ENCODE measurements at regions not wholly inside any gene's neighbourhood (a gene's known extent, or its start where the extent isn't known, plus 50 kb on each side); places are given as distances from the start of the nearest gene placed in this dataset.

- DNase-seq: no peak
Observed at GRCh38 chr2:509888-510287, 167.3 kb downstream of the TMEM18 start.

DNA sequence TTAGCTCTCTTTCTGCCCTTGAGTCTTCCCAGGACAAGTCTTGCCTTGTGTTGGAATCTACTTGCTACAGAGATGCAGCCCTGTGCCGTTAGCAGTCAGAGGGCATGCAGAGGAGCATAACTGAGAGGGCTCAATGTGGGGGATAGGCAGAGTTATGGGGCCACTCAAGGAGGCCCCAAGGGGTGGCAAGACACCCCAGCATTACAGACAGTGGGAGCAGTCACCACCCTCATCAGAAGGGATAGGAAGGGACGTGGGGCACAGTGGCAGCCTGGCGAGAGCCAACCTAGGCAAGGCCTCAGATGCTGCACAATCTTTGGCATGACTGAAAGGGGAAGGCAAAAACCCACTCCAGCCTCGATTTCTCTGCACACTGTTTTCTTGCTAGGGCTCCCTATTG, 169.1 kb downstream of the TMEM18 start:
- DNase-seq: no peak

DNA sequence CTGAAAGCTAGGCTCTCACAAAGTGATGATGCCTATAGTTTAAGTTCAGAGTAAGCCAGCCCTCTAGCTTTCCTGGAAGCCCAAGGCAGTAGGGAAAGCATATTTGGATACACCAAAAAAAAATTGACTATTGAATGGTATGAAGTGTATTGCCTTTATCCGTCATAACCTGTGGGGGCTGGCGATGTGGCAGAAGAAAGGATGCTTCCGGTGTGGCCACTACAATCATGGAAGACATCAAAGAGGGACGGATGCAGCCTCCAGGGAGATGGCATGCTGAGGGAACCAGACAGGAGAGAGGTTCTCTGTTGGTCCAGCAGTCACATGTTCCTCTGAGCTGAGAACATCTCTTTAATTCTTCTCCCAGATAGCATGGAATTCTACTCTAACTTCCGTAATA, 170.3 kb downstream of the TMEM18 start:
- no peak for DNase-seq

DNA sequence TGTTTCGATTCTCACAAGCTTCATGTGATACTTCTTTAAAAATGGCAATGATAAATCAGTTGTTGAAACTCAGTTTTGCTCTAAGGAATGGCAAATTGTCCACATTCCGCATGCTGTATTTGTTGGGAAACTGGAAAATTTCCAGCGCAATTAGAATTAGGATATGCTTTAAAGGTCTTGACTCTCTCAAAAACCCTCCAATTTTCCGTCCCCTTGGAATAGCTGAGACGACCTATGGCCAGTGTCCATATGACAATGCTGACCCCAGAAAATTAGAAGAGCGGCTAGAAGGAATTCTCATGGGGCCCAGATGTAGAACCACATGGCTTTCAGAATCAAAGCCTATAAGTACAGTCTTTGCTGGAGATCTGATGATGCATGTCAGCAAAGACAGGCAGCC, 170.8 kb downstream of the TMEM18 start:
- no peak for DNase-seq

- no peak for DNase-seq
Observed at GRCh38 chr2:505941-506340, 171.3 kb downstream of the TMEM18 start.

GRCh38 chr2:503288-503999, 173.8 kb downstream of the TMEM18 start:
- no peak for DNase-seq

DNA sequence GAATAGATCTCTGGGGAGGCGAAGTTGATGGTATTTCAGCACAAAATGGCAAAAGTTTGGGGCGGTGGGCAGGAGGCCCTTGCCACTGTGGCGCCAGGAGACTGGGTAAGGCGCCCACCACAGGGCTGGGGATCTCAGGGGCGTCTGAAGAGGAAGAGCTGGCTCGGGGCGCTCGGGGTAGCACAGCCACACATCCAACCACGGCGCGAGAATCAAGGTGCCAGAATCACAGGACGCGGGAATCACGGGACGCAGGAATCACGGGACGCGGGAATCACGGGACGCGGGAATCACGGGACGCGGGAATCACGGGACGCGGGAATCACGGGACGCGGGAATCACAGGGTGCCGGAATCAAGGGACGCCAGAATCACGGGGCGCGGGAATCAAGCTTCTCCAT, 174.4 kb downstream of the TMEM18 start:
- no peak for DNase-seq

- no peak for DNase-seq
Observed at GRCh38 chr2:501667-502066, 175.5 kb downstream of the TMEM18 start.

GRCh38 chr2:501130-501529, 176.1 kb downstream of the TMEM18 start:
- DNase-seq: no peak

DNA sequence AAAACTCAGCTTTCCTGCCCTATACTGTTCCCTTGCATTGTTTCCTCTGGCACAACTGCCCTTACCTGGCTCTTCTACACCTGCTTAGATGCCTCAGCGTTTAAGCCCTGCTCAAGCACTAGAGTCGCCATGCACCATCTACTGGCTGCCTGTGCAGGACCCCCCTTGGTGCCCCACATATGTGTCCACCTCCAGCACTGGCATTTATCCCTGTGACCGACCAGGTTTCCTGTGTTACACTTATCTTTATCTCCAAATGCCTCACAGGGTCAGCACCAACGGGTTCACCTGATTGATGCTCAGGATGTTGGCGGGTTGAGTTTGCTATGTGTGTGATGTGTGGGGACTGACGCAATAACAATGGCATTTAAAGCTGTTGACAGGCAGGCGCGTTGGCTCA, 177.5 kb downstream of the TMEM18 start:
- DNase-seq: no peak

DNA sequence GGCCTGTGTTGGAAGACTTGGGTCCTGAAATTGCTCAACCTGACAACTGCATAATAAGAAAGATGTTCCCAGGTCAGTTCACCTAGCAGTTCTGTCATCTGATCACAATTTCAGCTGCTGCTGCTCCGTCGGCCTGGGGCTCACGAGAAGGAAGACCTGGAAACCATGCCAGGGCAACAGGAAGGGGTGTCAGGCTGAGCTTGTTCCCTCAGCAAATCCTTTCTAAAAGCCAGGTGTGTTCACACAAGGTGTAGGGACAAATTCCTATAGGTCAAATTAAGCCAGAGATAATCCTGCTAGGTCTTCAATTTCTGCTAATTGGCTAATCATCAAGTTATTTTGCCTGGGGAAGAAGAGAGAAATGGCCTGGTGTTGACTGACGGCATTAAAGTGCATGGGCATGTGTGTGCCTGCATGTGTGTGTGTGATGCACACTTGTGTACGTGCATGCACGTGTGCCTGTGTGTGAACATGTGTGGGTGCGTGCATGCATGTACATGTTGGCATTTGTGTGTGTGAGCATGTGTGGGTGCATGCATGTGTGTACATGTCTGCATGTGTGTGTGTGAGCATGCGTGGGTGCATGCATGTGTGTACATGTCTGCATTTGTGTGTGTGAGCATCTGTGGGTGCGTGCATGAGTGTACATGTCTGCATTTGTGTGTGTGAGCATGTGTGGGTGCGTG, 178.6 kb downstream of the TMEM18 start:
- DNase-seq: no peak

- DNase-seq: no peak
Observed at GRCh38 chr2:497770-498492, 179.3 kb downstream of the TMEM18 start.

DNA sequence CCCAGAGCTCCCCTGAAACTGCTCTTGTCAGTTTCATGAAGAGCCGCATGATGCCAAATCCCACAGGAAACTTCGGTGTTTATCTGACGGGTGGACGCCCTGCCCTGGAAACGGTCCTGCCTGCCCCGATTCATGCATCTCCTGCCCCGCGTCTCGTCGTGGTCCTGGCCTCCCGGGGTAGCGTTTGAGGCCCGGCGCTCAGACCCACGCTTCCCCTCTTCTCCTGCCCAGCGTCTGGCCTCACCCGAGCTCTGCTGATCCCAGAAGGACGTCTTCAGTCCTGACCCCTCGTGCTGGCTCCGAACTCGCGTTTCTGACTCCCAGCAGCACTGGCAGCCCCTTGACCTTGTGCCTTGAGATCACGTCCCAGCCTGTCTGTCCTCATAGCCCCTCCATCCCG, 180.5 kb downstream of the TMEM18 start:
- no peak for DNase-seq

DNA sequence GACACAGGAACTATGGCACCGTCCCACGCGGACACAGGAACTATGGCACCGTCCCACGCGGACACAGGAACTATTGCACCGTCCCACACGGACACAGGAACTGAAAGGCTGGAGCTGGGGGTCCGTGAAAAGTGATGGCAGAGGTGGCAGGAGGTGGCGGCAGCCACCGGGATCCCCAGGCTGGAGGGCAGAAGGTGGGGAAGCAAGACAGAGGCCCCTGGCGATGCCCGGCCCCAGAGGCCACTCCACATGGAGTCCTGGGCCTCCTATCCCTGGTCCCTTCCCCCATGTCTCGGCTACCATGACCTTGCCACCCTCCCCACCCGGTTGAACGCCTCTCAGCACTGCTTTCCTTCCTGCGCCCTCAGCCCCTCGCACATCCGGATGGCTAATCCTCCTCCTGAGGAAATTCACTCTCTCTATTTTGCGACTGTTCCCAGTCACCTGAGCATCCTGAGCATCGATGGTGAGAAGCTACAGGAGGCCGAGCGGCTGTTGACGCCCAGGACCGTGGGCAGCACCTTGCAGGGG, 181.4 kb downstream of the TMEM18 start:
- no peak for DNase-seq

- DNase-seq: no peak
Observed at GRCh38 chr2:494853-495252, 182.4 kb downstream of the TMEM18 start.

DNA sequence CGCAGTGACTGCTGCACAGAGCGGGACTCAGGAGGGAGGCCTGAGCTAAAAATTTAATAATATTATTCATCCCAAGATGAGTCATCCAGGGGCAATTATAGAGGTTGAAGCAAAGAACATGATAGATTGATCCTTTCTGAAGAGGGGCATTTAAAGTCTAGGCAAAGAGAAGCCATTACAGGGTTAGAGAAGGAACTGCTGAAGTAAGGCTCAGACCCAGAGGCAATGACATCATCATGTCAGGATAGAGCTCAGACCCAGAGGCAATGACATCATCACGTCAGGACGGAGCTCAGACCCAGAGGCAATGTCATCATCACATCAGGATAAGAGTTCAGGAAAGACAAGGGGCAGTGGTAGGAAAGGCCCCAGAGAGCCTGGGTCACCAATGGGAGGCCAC, 184.0 kb downstream of the TMEM18 start:
- no peak for DNase-seq

GRCh38 chr2:492178-492577, 185.0 kb downstream of the TMEM18 start:
- no peak for DNase-seq

DNA sequence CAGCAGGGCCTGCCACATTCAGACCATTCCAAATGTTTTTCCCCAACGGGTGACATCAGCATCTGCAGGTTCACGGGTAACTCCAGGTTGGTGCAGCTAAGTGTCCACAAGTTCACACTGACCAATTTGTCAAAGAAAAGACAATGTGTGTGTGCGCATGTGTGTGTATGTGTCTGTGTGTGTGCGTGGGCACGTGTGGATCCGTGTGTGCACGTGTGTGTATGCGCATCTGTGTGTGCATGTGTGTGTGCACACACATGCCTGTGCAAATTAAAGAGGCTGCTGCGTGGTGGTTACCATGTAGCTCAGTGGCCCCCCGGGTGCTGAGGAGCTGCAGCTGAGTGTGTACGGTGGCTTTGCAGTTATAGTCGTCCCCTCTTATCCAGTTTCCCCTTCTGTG, 187.4 kb downstream of the TMEM18 start:
- DNase-seq: no peak

GRCh38 chr2:489084-489483, 188.1 kb downstream of the TMEM18 start:
- no peak for DNase-seq

DNA sequence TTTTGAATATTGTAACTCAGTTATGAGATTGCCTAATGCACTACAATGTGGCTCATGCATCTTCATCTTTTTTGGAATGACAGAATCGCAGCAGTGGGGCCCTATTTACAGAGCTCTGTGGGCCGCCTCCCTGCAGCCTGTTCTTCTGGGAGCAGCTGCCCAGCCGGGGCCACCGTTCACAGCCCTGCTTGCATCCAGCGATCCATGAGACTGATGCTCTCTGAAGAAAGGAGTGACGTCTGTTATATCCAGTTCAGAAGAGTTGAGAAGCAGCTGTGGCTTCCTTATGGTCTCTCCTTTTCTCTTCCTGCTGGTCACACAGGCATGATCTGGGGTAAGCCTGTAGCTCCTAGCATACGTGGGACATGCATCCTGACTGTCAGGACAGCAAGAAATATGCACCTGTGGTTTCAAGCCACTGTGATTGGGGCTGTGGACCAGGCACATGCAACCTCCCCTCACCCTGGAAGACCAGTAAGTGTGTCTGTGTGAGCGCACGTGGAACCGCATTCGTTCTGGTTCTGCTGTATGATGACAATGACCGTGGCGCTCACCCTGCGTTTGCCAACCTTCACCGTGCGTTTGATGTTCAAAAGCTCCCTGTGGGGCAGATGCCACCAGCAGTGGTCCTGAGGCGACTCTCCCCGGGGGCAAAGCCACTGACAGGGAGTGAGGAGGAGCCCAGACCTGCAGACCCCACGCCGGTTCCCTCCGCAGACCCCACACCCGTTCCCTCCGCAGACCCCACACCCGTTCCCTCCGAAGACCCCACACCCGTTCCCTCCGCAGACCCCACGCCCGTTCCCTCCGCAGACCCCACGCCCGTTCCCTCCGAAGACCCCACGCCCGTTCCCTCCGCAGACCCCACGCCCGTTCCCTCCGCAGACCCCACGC, 189.8 kb downstream of the TMEM18 start:
- DNase-seq: no peak

- DNase-seq: no peak
Observed at GRCh38 chr2:486371-486770, 190.8 kb downstream of the TMEM18 start.

DNA sequence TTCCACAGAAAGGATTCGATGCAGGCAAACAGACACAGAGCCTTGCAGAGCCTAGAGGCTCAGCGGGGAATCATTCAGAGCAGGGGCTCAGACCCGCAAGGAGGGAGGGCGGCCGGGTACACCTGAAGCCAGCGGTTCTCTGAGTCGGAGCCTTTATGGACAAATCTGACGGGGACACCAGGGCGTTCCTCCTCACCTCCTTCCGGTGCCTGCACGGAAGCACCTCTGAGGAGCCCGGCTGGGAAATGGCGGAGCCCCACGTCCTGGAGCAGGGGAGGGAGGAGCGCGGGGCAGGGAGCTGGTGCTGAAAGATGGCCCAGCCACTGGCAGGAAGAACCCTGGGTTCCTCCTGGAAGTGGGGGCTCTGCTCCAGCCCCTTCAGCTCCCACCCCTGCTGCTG, 193.5 kb upstream of the ALKAL2 start:
- no peak for DNase-seq

Data from activated CD4-positive, alpha-beta T cell treated with anti-CD3 and anti-CD28 coated beads for 4 hours (primary cell).